Trophoblast cell (in vitro differentiated cells and primary cell): ENCODE measurements at regions not wholly inside any gene's neighbourhood (a gene's known extent, or its start where the extent isn't known, plus 50 kb on each side); places are given as distances from the start of the nearest gene placed in this dataset.
A peak's percentile ranks its signal among the peaks of the same experiment; 100 is the strongest.

Experiments used
- DNase-seq, 2 donors: peaks; one replicate each; pipeline ENCODE4 v3.0.0-alpha.2; 2016
- H2AFZ ChIP-seq: 2 replicates; pipeline ENCODE4 v1.6.1; 2013; ENCODE audit warnings: low read length, moderate library complexity, mild to moderate bottlenecking; ENCODE audit not compliant: insufficient read depth, poor library complexity
- H2AK5ac ChIP-seq: 2 replicates; pipeline ENCODE4 v1.6.1; 2013; ENCODE audit warnings: mild to moderate bottlenecking, low read length
- H2BK120ac ChIP-seq: 2 replicates; pipeline ENCODE4 v1.6.1; 2013; ENCODE audit warnings: low read length, mild to moderate bottlenecking, moderate library complexity; ENCODE audit not compliant: insufficient read depth, poor library complexity
- H2BK12ac ChIP-seq: 2 replicates; pipeline ENCODE4 v1.6.1; 2013; ENCODE audit warnings: mild to moderate bottlenecking, low read length, moderate library complexity
- H2BK5ac ChIP-seq: 2 replicates; pipeline ENCODE4 v1.6.1; 2013; ENCODE audit warnings: low read length, low read depth, moderate library complexity, mild to moderate bottlenecking; ENCODE audit not compliant: poor library complexity
- H3K14ac ChIP-seq: 2 replicates; pipeline ENCODE4 v1.6.1; 2013; ENCODE audit warnings: mild to moderate bottlenecking, low read length
- H3K18ac ChIP-seq: 2 replicates; pipeline ENCODE4 v1.6.1; 2013; ENCODE audit warnings: mild to moderate bottlenecking, low read length
- H3K23ac ChIP-seq: 2 replicates; pipeline ENCODE4 v1.6.1; 2013; ENCODE audit warnings: low read length
- H3K27ac ChIP-seq: 2 replicates; pipeline ENCODE4 v1.5.1; 2013; ENCODE audit warnings: low read depth, mild to moderate bottlenecking, inconsistent platforms, low read length, moderate library complexity
- H3K27me3 ChIP-seq: 2 replicates; pipeline ENCODE4 v1.6.1; 2013; ENCODE audit warnings: inconsistent platforms, mild to moderate bottlenecking, low read length, moderate library complexity; ENCODE audit not compliant: insufficient read depth
- H3K36me3 ChIP-seq, 2 experiments: 1 replicate in 1 of 2; 2 replicates in 1 of 2; pipeline ENCODE4 v1.6.1; 2013; ENCODE audit warnings: low read length in 2 of 2, mild to moderate bottlenecking in 2 of 2, moderate library complexity in 1 of 2; ENCODE audit not compliant: insufficient read depth in 2 of 2, control insufficient read depth in 1 of 2
- H3K4ac ChIP-seq: 2 replicates; pipeline ENCODE4 v1.6.1; 2013; ENCODE audit warnings: low read depth, mild to moderate bottlenecking, low read length, moderate library complexity
- H3K4me1 ChIP-seq, 2 experiments: 1 replicate in 1 of 2; 2 replicates in 1 of 2; pipeline ENCODE4 v1.6.1; 2013; ENCODE audit warnings: low read length in 2 of 2, mild to moderate bottlenecking in 2 of 2, moderate library complexity in 1 of 2; ENCODE audit not compliant: insufficient read depth in 2 of 2, control insufficient read depth in 1 of 2
- H3K4me2 ChIP-seq: 2 replicates; pipeline ENCODE4 v1.6.1; 2013; ENCODE audit warnings: inconsistent platforms, mild to moderate bottlenecking, low read length, moderate library complexity
- H3K4me3 ChIP-seq: 2 replicates; pipeline ENCODE4 v1.5.1; 2013; ENCODE audit warnings: mild to moderate bottlenecking, low read depth, low read length, inconsistent platforms
- H3K79me1 ChIP-seq: one replicate; pipeline ENCODE4 v1.6.1; 2013; ENCODE audit warnings: low read length
- H3K79me2 ChIP-seq: 2 replicates; pipeline ENCODE4 v1.6.1; 2013; ENCODE audit warnings: low read length, mild to moderate bottlenecking; ENCODE audit not compliant: control insufficient read depth, insufficient read depth, poor library complexity
- H3K9ac ChIP-seq: 2 replicates; pipeline ENCODE4 v1.6.1; 2013; ENCODE audit warnings: mild to moderate bottlenecking, low read length
- H3K9me3 ChIP-seq: 2 replicates; pipeline ENCODE4 v1.6.1; 2013; ENCODE audit warnings: low read depth, mild to moderate bottlenecking, control low read depth, inconsistent platforms, low read length; ENCODE audit not compliant: insufficient read depth
- H4K12ac ChIP-seq: 2 replicates; pipeline ENCODE4 v1.6.1; 2013; ENCODE audit warnings: low read depth, mild to moderate bottlenecking, low read length, moderate library complexity
- H4K8ac ChIP-seq: 2 replicates; pipeline ENCODE4 v1.6.1; 2013; ENCODE audit warnings: low read depth, mild to moderate bottlenecking, low read length, moderate library complexity
- H4K91ac ChIP-seq: one replicate; pipeline ENCODE4 v1.6.1; 2013; ENCODE audit warnings: low read depth, mild to moderate bottlenecking, low read length, moderate library complexity
- WGBS: extraction: QIAGEN DNeasy Blood & Tissue Kit; methylation state at CpG from one replicate; pipeline ENCODE4 v1.1.7; 2013; ENCODE audit warnings: missing lambda C conversion rate; ENCODE audit not compliant: insufficient read length, insufficient coverage; ENCODE audit errors: extremely low coverage; 5-methylcytosine and 5-hydroxymethylcytosine counted together

GRCh38 chr18:78423811-78424210, 555.8 kb upstream of the SALL3 start:
- Histone ChIP-seq H4K8ac (no peak overlapping the region), H3K4ac (no peak overlapping the region), H2BK5ac (no peak overlapping the region), H3K79me2 (no peaks in the 10 kb centered on the region), H3K9ac (no peak overlapping the region), H3K4me3 (no peak overlapping the region), H4K91ac (no peak overlapping the region), H3K18ac (no peak overlapping the region), H4K12ac (no peak overlapping the region), H2BK120ac (no peak overlapping the region), H3K9me3 (peaks cover 3% of the 10 kb centered on the region), H3K4me2 (no peak overlapping the region), H3K36me3 (no peaks in the 10 kb centered on the region), H3K79me1 (no peaks in the 10 kb centered on the region), H3K27ac (no peak overlapping the region), H3K27me3 (no peaks in the 10 kb centered on the region), H3K4me1 (no peaks in the 10 kb centered on the region), H3K23ac (no peak overlapping the region), H2AK5ac (no peak overlapping the region), H3K14ac (no peak overlapping the region), H2BK12ac (no peak overlapping the region), H2AFZ (no peak overlapping the region)
- DNase-seq: no peak
- WGBS: no CpG with 5 or more reads among the region's 12 CpGs

- Histone ChIP-seq H3K79me1 (no peaks in the 10 kb centered on the region), H3K4me2 (no peak overlapping the region), H4K12ac (no peak overlapping the region), H3K18ac (no peak overlapping the region), H3K4me1 (no peaks in the 10 kb centered on the region), H3K14ac (no peak overlapping the region), H2BK5ac (no peak overlapping the region), H3K23ac (no peak overlapping the region), H4K8ac (no peak overlapping the region), H2AK5ac (no peak overlapping the region), H3K27ac (no peak overlapping the region), H3K36me3 (no peaks in the 10 kb centered on the region), H2BK120ac (no peak overlapping the region), H3K9ac (no peak overlapping the region), H3K79me2 (no peaks in the 10 kb centered on the region), H2BK12ac (no peak overlapping the region), H3K9me3 (peaks cover 3% of the 10 kb centered on the region), H2AFZ (no peak overlapping the region), H3K27me3 (no peaks in the 10 kb centered on the region), H3K4me3 (no peak overlapping the region), H4K91ac (no peak overlapping the region), H3K4ac (no peak overlapping the region)
- no peak for DNase-seq
- no CpG with 5 or more reads among the region's 7 CpGs for WGBS
Observed at GRCh38 chr18:78424403-78425018, 555.1 kb upstream of the SALL3 start.

- Histone ChIP-seq H4K12ac (no peak overlapping the region), H2AFZ (no peak overlapping the region), H4K8ac (no peak overlapping the region), H3K9me3 (peaks cover 3% of the 10 kb centered on the region), H4K91ac (no peak overlapping the region), H3K27ac (no peak overlapping the region), H2BK120ac (no peak overlapping the region), H2AK5ac (no peak overlapping the region), H3K79me1 (no peaks in the 10 kb centered on the region), H3K4me3 (no peak overlapping the region), H3K9ac (no peak overlapping the region), H3K27me3 (no peaks in the 10 kb centered on the region), H3K4me2 (no peak overlapping the region), H2BK5ac (no peak overlapping the region), H3K23ac (no peak overlapping the region), H3K36me3 (no peaks in the 10 kb centered on the region), H3K79me2 (no peaks in the 10 kb centered on the region), H3K18ac (no peak overlapping the region), H3K14ac (no peak overlapping the region), H2BK12ac (no peak overlapping the region), H3K4me1 (no peaks in the 10 kb centered on the region), H3K4ac (no peak overlapping the region)
- no peak for DNase-seq
- WGBS: no CpG with 5 or more reads among the region's 2 CpGs
Observed at GRCh38 chr18:78425019-78425412, 554.6 kb upstream of the SALL3 start.

- no peak overlapping the region for H3K9ac ChIP-seq
- H2AFZ ChIP-seq: no peak overlapping the region
- no peaks in the 10 kb centered on the region for H3K79me1 ChIP-seq
- no CpG with 5 or more reads among the region's 12 CpGs for WGBS
- H4K12ac ChIP-seq: no peak overlapping the region
- no peaks in the 10 kb centered on the region for H3K79me2 ChIP-seq
- H3K4me1 ChIP-seq: no peaks in the 10 kb centered on the region
- no peaks in the 10 kb centered on the region for H3K36me3 ChIP-seq
- H3K4me2 ChIP-seq: no peak overlapping the region
- no peaks in the 10 kb centered on the region for H3K27me3 ChIP-seq
- H4K8ac ChIP-seq: no peak overlapping the region
- no peak overlapping the region for H3K18ac ChIP-seq
- H2BK5ac ChIP-seq: no peak overlapping the region
- H3K9me3 ChIP-seq: peaks cover 2% of the 10 kb centered on the region
- H2AK5ac ChIP-seq: no peak overlapping the region
- no peak overlapping the region for H2BK120ac ChIP-seq
- no peak overlapping the region for H3K14ac ChIP-seq
- no peak for DNase-seq
- no peak overlapping the region for H3K27ac ChIP-seq
- no peak overlapping the region for H3K4ac ChIP-seq
- no peak overlapping the region for H4K91ac ChIP-seq
- no peak overlapping the region for H2BK12ac ChIP-seq
- peak overlapping the region; percentile 52 for H3K4me3 ChIP-seq
- no peak overlapping the region for H3K23ac ChIP-seq
Observed at GRCh38 chr18:78427081-78427480, 552.5 kb upstream of the SALL3 start.
